CD4-positive, alpha-beta memory T cell (primary cell): ENCODE measurements at regions not wholly inside any gene's neighbourhood (a gene's known extent, or its start where the extent isn't known, plus 50 kb on each side); places are given as distances from the start of the nearest gene placed in this dataset.

ENCODE experiments used
- CTCF ChIA-PET: fragments of 350-600 bp; sonication (Branson Sonifier 250); formaldehyde crosslinking; loops from one replicate; lab custom pipeline; 2021; ENCODE audit warnings: inconsistent platforms; ENCODE audit not compliant: partially characterized antibody; lab: Charles Lee
- POLR2A ChIA-PET: fragments of 350-600 bp; sonication (Branson Sonifier 250); formaldehyde crosslinking; loops from one replicate; lab custom pipeline; 2021; ENCODE audit not compliant: partially characterized antibody; lab: Charles Lee
- DNase-seq, 5 donors: peaks; one replicate each; pipeline versions ENCODE4 v3.0.0 to v3.0.0-alpha.2; 2020 to 2022; ENCODE audit warnings: mixed read lengths in 1 of 5
- H3K27ac ChIP-seq: one replicate; pipeline ENCODE4 v1.7.0; 2013; ENCODE audit warnings: low read depth, low read length
- H3K27me3 ChIP-seq: 2 replicates; pipeline ENCODE4 v1.7.0; 2013; ENCODE audit warnings: mild to moderate bottlenecking, low read length, moderate library complexity; ENCODE audit not compliant: insufficient read depth
- H3K36me3 ChIP-seq: 2 replicates; pipeline ENCODE4 v1.7.0; 2013; ENCODE audit warnings: mild to moderate bottlenecking, low read length, moderate library complexity; ENCODE audit not compliant: insufficient read depth
- H3K4me1 ChIP-seq: 2 replicates; pipeline ENCODE4 v1.7.0; 2013; ENCODE audit warnings: mild to moderate bottlenecking, low read length, moderate library complexity; ENCODE audit not compliant: insufficient read depth
- H3K4me3 ChIP-seq, 2 donors: one replicate each; pipeline ENCODE4 v1.7.0; 2013; ENCODE audit warnings: low read length in 2 of 2, mild to moderate bottlenecking in 1 of 2
- H3K9me3 ChIP-seq, 2 donors: one replicate each; pipeline ENCODE4 v1.7.0; 2013; ENCODE audit warnings: low read length in 2 of 2, control low read depth in 1 of 2; ENCODE audit not compliant: control insufficient read depth in 1 of 2
- H3K27ac Mint-ChIP-seq, 7 donors: one replicate each; pipeline ENCODE4 v1.8.0; 2020 to 2021; ENCODE audit warnings: mixed read lengths in 7 of 7, mild to moderate bottlenecking in 6 of 7, inconsistent platforms in 3 of 7, moderate library complexity in 3 of 7
- H3K27me3 Mint-ChIP-seq, 2 donors: one replicate each; pipeline ENCODE4 v1.8.0; 2020 to 2021; ENCODE audit warnings: mixed read lengths in 2 of 2
- H3K36me3 Mint-ChIP-seq, 2 donors: one replicate each; pipeline ENCODE4 v1.8.0; 2020 to 2021; ENCODE audit warnings: mixed read lengths in 2 of 2, inconsistent platforms in 1 of 2, mild to moderate bottlenecking in 1 of 2
- H3K4me1 Mint-ChIP-seq, 4 donors: one replicate each; pipeline ENCODE4 v1.8.0; 2020 to 2021; ENCODE audit warnings: mixed read lengths in 4 of 4, mild to moderate bottlenecking in 1 of 4
- H3K4me3 Mint-ChIP-seq, 8 donors: one replicate each; pipeline ENCODE4 v1.8.0; 2020 to 2021; ENCODE audit warnings: mixed read lengths in 8 of 8, mild to moderate bottlenecking in 7 of 8, moderate library complexity in 6 of 8, inconsistent platforms in 3 of 8
- H3K9me3 Mint-ChIP-seq, 8 donors: one replicate each; pipeline ENCODE4 v1.8.0; 2020 to 2021; ENCODE audit warnings: mixed read lengths in 8 of 8, mild to moderate bottlenecking in 5 of 8, inconsistent platforms in 3 of 8, moderate library complexity in 1 of 8
- intact Hi-C: fragments of 100-400 bp; cut with micrococcal nuclease; formaldehyde crosslinking; loops from one replicate; pipeline ENCODE4 v1.15.1; 2023

GRCh38 chr16:87552072-87552718 is 50.1 kb upstream of the JPH3 start:
- CTCF ChIA-PET, result interaction anchor here (1.4 to 4.2 kb wide), 2 partner anchors 84 to 218 kb away, joined by 5 to 27 read pairs; no protein-coding TSS in a partner anchor
- H3K27me3 Mint-ChIP-seq, result peaks cover 9 to 11% of the 10 kb centered on the region in 2 donors

GRCh38 chr16:87551487-87551886 is 50.8 kb upstream of the JPH3 start:
- ChIA-PET POLR2A (no interaction called here), CTCF (interaction anchor here (0.9 to 4.2 kb wide), 4 partner anchors 9 to 217 kb away, joined by 3 to 27 read pairs (median 7); partner anchors contain the start of gene KLHDC4)
- H3K36me3 ChIP-seq, result no peaks in the 10 kb centered on the region
- intact Hi-C loops, result no loop called here
- H3K4me1 Mint-ChIP-seq, result peaks cover 0 to 5% (median 1%) of the 10 kb centered on the region in 4 donors
- no peak overlapping the region for H3K27ac ChIP-seq
- DNase-seq, result no peak
- H3K36me3 Mint-ChIP-seq, result no peaks in the 10 kb centered on the region
- H3K4me1 ChIP-seq, result no peaks in the 10 kb centered on the region
- H3K9me3 ChIP-seq, result no peaks in the 10 kb centered on the region
- H3K4me3 ChIP-seq, result no peak overlapping the region
- H3K27ac Mint-ChIP-seq, result no peak overlapping the region
- no peak overlapping the region for H3K4me3 Mint-ChIP-seq
- peaks cover 0 to 1% (median 0%) of the 10 kb centered on the region in 8 donors for H3K9me3 Mint-ChIP-seq
- peaks cover 9 to 12% of the 10 kb centered on the region in 2 donors for H3K27me3 Mint-ChIP-seq
- no peaks in the 10 kb centered on the region for H3K27me3 ChIP-seq

More at GRCh38 chr16:87552072-87552718, 50.1 kb upstream of the JPH3 start:
- Mint-ChIP-seq H3K9me3 (no peaks in the 10 kb centered on the region), H3K4me3 (no peak overlapping the region), H3K4me1 (peaks cover 0 to 5% (median 1%) of the 10 kb centered on the region in 4 donors), H3K27ac (no peak overlapping the region), H3K36me3 (no peaks in the 10 kb centered on the region)
- no peak overlapping the region for H3K4me3 ChIP-seq
- H3K27ac ChIP-seq, result no peak overlapping the region
- POLR2A ChIA-PET, result no interaction called here
- no peaks in the 10 kb centered on the region for H3K4me1 ChIP-seq
- DNase-seq, result no peak
- H3K9me3 ChIP-seq, result no peaks in the 10 kb centered on the region
- H3K27me3 ChIP-seq, result no peaks in the 10 kb centered on the region
- no peaks in the 10 kb centered on the region for H3K36me3 ChIP-seq
- intact Hi-C loops, result no loop called here

- H3K4me3 Mint-ChIP-seq, result no peak overlapping the region
- H3K9me3 ChIP-seq, result no peaks in the 10 kb centered on the region
- no peak overlapping the region for H3K27ac ChIP-seq
- no peaks in the 10 kb centered on the region for H3K36me3 Mint-ChIP-seq
- DNase-seq, result peak in 4 of 5 donors; percentile 37 to 55 (median 46)
- no peaks in the 10 kb centered on the region for H3K4me1 ChIP-seq
- H3K27ac Mint-ChIP-seq, result no peak overlapping the region
- peaks cover 0 to 5% (median 1%) of the 10 kb centered on the region in 4 donors for H3K4me1 Mint-ChIP-seq
- H3K27me3 ChIP-seq, result no peaks in the 10 kb centered on the region
- peaks cover 0 to 11% (median 0%) of the 10 kb centered on the region in 8 donors for H3K9me3 Mint-ChIP-seq
- H3K27me3 Mint-ChIP-seq, result peaks cover 9 to 12% of the 10 kb centered on the region in 2 donors
- H3K4me3 ChIP-seq, result no peak overlapping the region
- ChIA-PET CTCF (interaction anchor here (0.9 to 4.2 kb wide), 4 partner anchors 8 to 218 kb away, joined by 3 to 27 read pairs (median 7); partner anchors contain the start of gene KLHDC4), POLR2A (no interaction called here)
- intact Hi-C loops, result no loop called here
- no peaks in the 10 kb centered on the region for H3K36me3 ChIP-seq
Measured at GRCh38 chr16:87550495-87550961, 51.8 kb upstream of the JPH3 start.

- H3K4me1 ChIP-seq, result no peaks in the 10 kb centered on the region
- Mint-ChIP-seq H3K36me3 (no peaks in the 10 kb centered on the region), H3K27me3 (peaks cover 9 to 13% of the 10 kb centered on the region in 2 donors), H3K27ac (peak overlapping the region in 2 of 7 donors; percentile 19 to 44), H3K4me1 (peaks cover 0 to 5% (median 1%) of the 10 kb centered on the region in 4 donors), H3K4me3 (no peak overlapping the region), H3K9me3 (peaks cover 0 to 11% (median 0%) of the 10 kb centered on the region in 8 donors)
- H3K4me3 ChIP-seq, result no peak overlapping the region
- CTCF ChIA-PET, result interaction anchor here (1.0 to 4.2 kb wide), 4 partner anchors 84 to 220 kb away, joined by 3 to 27 read pairs (median 6); no protein-coding TSS in a partner anchor
- DNase-seq, result no peak
- no peaks in the 10 kb centered on the region for H3K9me3 ChIP-seq
- intact Hi-C loops, result no loop called here
- H3K27ac ChIP-seq, result no peak overlapping the region
- POLR2A ChIA-PET, result no interaction called here
- no peaks in the 10 kb centered on the region for H3K27me3 ChIP-seq
- no peaks in the 10 kb centered on the region for H3K36me3 ChIP-seq
Measured at GRCh38 chr16:87549627-87550494, 52.4 kb upstream of the JPH3 start.

- Mint-ChIP-seq H3K27me3 (peaks cover 10 to 18% of the 10 kb centered on the region in 2 donors), H3K27ac (no peak overlapping the region), H3K4me3 (no peak overlapping the region), H3K36me3 (no peaks in the 10 kb centered on the region), H3K9me3 (peaks cover 0 to 11% (median 0%) of the 10 kb centered on the region in 8 donors), H3K4me1 (peaks cover 5 to 8% (median 7%) of the 10 kb centered on the region in 4 donors)
- DNase-seq, result no peak
- H3K27ac ChIP-seq, result no peak overlapping the region
- H3K36me3 ChIP-seq, result no peaks in the 10 kb centered on the region
- H3K4me1 ChIP-seq, result no peaks in the 10 kb centered on the region
- H3K4me3 ChIP-seq, result no peak overlapping the region
- ChIA-PET CTCF (interaction anchor here (2.1 kb wide), 1 partner anchor 88 kb away, joined by 9 read pairs; no protein-coding TSS in a partner anchor), POLR2A (no interaction called here)
- intact Hi-C loops, result no loop called here
- H3K9me3 ChIP-seq, result no peaks in the 10 kb centered on the region
- H3K27me3 ChIP-seq, result no peaks in the 10 kb centered on the region
Measured at GRCh38 chr16:87548046-87548445, 54.3 kb upstream of the JPH3 start.

GRCh38 chr16:87543436-87544191 is 50.8 kb upstream of the ZCCHC14 start:
- Mint-ChIP-seq H3K4me3 (no peak overlapping the region), H3K27me3 (peaks cover 11 to 31% of the 10 kb centered on the region in 2 donors), H3K4me1 (peaks cover 1 to 8% (median 5%) of the 10 kb centered on the region in 4 donors), H3K36me3 (no peaks in the 10 kb centered on the region), H3K9me3 (peaks cover 0 to 11% (median 0%) of the 10 kb centered on the region in 8 donors), H3K27ac (no peak overlapping the region)
- H3K4me1 ChIP-seq, result no peaks in the 10 kb centered on the region
- no peak for DNase-seq
- no peaks in the 10 kb centered on the region for H3K27me3 ChIP-seq
- POLR2A ChIA-PET, result no interaction called here
- intact Hi-C loops, result no loop called here
- no peaks in the 10 kb centered on the region for H3K36me3 ChIP-seq
- CTCF ChIA-PET, result interaction anchor here (1.0 to 1.2 kb wide), 2 partner anchors 7 to 93 kb away, joined by 3 to 4 read pairs; no protein-coding TSS in a partner anchor
- H3K4me3 ChIP-seq, result no peak overlapping the region
- no peak overlapping the region for H3K27ac ChIP-seq
- H3K9me3 ChIP-seq, result no peaks in the 10 kb centered on the region
